HG02763 (cell line): ENCODE measurements at regions not wholly inside any gene's neighbourhood (a gene's known extent, or its start where the extent isn't known, plus 50 kb on each side); places are given as distances from the start of the nearest gene placed in this dataset.
A peak's percentile ranks its signal among the peaks of the same experiment; 100 is the strongest.

Experiments
- ATAC-seq: cut with Tn5 transposase; IDR thresholded peaks from one replicate; pipeline ENCODE4 v1.9.1; 2021; ENCODE audit warnings: mild to moderate bottlenecking, moderate library complexity; ENCODE audit not compliant: unreplicated experiment

- ATAC-seq = no peak
Measured at GRCh38 chr10:108749042-108749441, 1174.3 kb downstream of the XPNPEP1 start.

DNA sequence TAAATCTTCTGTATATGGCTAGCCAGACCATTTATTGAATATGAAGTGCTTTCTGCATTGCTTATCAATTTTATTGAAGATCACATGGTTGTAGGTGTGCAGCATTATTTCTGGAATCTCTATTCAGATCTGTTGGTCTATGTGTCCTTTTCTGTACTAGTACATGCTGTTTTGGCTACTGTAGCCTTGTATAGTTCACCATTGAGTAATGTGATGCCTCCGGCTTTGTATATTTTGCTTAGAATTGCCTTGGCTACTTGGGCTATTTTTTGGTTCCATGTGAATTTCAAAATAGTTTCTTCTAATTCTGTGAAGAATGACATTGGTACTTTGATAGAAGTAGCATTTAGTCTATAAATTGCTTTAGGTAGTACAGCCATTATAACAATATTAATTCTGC is 1187.2 kb downstream of the XPNPEP1 start:
- ATAC-seq = no peak

- ATAC-seq = no peak
Measured at GRCh38 chr10:108735380-108735779, 1187.9 kb downstream of the XPNPEP1 start.

DNA sequence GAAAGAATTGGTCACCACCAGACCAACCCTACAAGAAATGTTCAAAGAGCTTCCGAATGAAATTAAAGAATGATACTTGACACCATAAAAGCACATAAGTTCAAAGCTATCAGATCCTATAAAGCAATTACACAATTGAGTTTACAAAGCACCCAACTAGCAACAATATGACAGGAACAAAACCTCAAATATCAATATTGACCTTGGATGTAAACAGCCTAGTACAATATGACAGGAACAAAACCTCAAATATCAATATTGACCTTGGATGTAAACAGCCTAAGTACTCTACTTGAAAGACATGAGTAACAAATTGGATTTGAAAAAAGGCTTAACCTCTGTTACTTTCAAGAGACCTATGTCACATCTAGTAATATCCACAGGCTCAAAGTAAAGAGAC is 1201.4 kb downstream of the XPNPEP1 start:
- no peak for ATAC-seq

- no peak for ATAC-seq
Measured at GRCh38 chr10:108716352-108716751, 1207.0 kb downstream of the XPNPEP1 start.

GRCh38 chr10:108709927-108710722 is 1213.2 kb downstream of the XPNPEP1 start:
- ATAC-seq = no peak

GRCh38 chr10:108708363-108708762 is 1214.9 kb downstream of the XPNPEP1 start:
- ATAC-seq = no peak

DNA sequence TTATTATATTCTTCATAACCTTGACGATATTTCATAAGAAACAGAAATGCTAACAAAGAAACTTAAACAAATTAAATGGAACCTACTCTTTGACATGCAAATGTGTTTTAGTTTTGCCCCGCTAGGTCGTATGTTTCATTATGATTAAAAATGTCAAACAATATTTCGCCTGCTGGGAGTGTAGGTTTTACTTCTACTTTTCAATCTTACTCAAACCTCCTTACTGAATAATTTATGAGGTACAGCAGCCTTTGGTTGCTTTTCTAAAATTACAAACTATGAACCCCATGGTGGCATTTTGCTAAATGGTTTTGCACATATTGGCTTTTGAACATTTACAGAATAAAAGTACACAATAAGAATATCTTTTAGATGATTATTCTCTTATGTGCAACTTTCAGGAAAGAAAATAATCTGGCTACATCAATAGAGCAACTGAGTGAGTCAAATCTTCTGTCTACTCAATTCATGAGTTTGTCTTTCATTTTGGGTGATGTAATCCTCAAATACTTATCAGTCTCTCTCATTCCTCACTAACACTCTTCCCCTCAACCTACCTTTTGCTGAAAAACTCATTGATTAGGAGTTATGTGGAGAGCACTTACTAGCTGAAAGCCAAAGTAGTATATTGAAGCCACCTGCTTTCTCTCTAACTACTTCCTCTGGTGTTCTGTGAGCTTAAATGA is 1226.4 kb downstream of the XPNPEP1 start:
- ATAC-seq = peak; percentile 91

- ATAC-seq = no peak
Measured at GRCh38 chr10:108691126-108691525, 1232.2 kb downstream of the XPNPEP1 start.

DNA sequence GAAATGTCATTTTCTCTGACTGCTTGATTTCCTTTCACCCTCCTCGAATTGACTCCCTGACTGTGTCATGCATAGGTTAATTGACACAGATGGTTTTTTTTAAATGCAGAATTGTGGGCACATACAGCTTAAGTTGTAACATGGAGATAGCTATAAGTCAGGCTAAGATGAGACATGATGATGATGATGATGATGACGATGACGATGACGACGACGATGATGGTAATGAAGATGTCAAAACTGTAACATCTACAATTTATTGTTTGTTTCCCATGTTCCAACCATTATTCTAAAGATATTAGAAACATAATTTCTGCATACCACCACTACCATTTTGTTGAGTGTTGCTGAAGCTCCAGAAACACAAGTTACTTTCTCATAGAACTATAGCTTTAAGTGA is 1232.8 kb downstream of the XPNPEP1 start:
- no peak for ATAC-seq

- no peak for ATAC-seq
Measured at GRCh38 chr10:108689891-108690290, 1233.4 kb downstream of the XPNPEP1 start.

GRCh38 chr10:108688314-108688713 is 1235.0 kb downstream of the XPNPEP1 start:
- no peak for ATAC-seq

DNA sequence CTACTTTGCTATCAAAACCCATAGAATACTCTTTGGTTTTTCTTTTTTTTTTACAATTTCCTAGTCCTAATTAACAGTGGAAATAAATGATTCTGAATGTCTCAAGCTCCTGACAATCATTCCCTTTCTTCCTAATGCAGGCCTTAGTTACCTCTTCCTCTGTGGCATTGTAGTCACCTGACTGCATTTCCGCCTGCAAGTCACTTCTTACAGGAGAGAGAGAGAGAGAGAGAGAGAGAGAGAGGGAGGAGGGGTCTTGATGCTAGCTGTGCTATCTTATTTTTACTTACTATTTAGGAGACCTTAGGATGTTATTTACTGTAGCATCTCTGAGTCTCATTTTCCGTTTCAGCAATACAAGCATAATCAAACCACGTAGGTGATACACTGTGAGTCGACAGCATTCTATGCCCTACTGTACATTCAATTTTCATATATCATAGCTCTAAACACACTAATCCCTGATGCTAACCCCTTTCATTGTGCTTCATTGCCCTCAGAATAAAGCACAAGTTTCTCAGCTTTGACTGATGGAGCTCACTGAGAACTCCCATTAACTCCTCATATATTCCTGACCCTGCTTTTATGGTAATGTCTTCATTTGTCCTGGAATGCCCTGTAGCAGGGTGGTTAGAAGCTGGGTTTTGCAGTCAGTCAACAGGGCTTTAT is 1237.3 kb downstream of the XPNPEP1 start:
- ATAC-seq = no peak

- no peak for ATAC-seq
Measured at GRCh38 chr10:108684431-108684830, 1238.9 kb downstream of the XPNPEP1 start.

- no peak for ATAC-seq
Measured at GRCh38 chr10:108673741-108674140, 1249.6 kb downstream of the XPNPEP1 start.

DNA sequence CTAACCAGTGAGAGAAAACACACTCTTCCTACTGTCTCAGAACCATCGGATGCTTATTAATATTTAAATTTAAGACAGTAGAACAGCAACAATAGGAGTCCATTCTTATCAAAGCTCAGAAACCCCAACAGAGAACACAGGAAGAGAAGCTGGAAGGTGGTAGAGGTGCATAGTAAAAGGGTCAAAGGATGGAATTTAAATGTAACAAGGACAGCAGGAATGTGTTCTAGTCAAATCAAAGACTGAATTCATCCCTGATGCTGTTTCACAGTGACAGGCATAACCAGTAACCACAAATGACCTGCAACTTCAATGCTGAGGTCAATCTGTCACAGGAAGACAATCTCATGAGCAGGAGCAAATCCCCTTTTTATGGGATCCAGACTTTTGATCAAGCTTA is 1259.7 kb downstream of the XPNPEP1 start:
- ATAC-seq = no peak

GRCh38 chr10:108662975-108663374 is 1260.3 kb downstream of the XPNPEP1 start:
- ATAC-seq = no peak

GRCh38 chr10:108655057-108655456 is 1268.3 kb downstream of the XPNPEP1 start:
- no peak for ATAC-seq

DNA sequence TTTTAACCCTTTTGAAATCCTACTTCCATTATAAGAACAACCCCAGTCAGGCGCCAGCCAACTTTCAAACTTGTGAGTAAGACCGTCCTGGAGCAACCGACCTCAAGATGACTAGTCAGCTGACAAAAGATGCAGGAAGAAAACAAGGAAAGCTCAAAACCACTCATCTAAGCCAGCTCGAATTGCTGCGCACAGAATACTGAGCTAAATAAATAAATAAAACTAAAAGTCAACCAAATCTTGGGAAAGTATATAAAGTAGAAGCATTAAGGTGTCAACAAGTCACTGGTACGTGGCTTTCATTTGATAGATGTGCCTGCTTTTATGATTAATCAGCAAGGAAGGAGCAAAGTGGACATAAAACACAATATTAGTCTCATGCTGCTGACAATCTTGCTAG is 1269.8 kb downstream of the XPNPEP1 start:
- no peak for ATAC-seq

- ATAC-seq = no peak
Measured at GRCh38 chr10:108639010-108639409, 1284.3 kb downstream of the XPNPEP1 start.

GRCh38 chr10:108638225-108638624 is 1285.1 kb downstream of the XPNPEP1 start:
- no peak for ATAC-seq

- ATAC-seq = no peak
Measured at GRCh38 chr10:108633046-108633445, 1290.3 kb downstream of the XPNPEP1 start.
